DMS153 (cell line): ENCODE measurements at regions not wholly inside any gene's neighbourhood (a gene's known extent, or its start where the extent isn't known, plus 50 kb on each side); places are given as distances from the start of the nearest gene placed in this dataset.
"Not testable (repeated sequence)": the region's sequence is repeated elsewhere in the genome, so short reads cannot be mapped to it uniquely, and the experiment has no call there.

Source experiments
- DNase-seq: peaks from one replicate; lab custom pipeline; 2025; lab: John Stamatoyannopoulos, UW

GRCh38 chr7:101708223-101708622 lies 79.1 kb upstream of the MYL10 start:
- DNase-seq = no peak

- no peak for DNase-seq
Measured at GRCh38 chr7:101712652-101713051, 83.6 kb upstream of the MYL10 start.

DNA sequence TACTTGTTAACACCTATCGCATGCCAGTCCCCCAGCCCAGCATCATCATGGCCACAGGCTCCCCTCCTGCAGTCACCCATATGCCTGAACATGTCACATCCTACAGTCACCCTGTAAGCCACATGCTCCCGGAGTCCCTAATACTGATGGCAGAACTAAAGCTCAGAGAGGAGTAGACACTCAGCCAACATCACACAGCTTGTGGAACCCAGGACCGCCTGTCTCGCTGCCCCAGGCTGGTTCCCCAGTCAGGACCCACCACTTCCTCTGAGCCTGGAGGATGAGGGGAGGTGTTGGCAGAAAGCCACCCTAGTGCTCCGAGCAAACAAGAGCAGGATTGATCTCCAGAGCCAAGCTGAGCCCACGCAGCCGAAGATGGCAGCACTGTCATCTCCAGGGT lies 85.0 kb upstream of the MYL10 start:
- no peak for DNase-seq

DNA sequence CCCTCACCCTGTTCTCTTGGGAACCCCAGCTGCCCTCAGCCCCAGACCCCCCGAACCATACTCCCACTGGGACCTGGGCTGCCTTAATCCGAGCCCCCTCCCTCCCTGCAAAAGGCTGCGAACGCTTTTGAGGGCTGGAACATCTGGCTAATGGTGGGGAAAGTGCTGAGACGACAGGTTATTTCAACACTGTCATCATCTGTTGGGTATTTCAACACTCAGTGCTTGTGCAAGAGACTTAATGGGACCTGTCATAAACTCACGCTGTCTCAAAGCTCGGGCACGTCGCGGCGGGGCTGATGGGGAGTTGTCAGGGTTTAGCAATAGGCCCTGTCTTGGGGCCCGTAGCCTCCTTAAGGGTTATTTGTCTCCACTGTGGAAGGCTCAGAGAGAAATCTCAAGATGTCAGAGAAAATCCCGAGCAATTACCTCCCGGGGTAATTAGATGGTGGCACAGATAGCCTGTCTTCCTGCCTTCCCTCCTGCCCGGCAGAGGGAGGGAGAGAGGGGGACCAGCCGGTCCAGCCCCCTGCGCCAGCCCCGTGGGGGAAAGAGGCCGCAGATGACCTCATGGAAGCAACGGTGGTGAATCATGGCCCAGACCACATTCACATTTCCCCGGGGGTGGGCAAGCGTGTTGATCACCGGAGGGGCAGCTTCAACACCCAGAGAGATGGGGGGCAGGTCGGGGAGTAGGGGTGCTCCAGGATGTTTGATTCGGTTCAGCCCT lies 88.7 kb upstream of the MYL10 start:
- no peak for DNase-seq

DNA sequence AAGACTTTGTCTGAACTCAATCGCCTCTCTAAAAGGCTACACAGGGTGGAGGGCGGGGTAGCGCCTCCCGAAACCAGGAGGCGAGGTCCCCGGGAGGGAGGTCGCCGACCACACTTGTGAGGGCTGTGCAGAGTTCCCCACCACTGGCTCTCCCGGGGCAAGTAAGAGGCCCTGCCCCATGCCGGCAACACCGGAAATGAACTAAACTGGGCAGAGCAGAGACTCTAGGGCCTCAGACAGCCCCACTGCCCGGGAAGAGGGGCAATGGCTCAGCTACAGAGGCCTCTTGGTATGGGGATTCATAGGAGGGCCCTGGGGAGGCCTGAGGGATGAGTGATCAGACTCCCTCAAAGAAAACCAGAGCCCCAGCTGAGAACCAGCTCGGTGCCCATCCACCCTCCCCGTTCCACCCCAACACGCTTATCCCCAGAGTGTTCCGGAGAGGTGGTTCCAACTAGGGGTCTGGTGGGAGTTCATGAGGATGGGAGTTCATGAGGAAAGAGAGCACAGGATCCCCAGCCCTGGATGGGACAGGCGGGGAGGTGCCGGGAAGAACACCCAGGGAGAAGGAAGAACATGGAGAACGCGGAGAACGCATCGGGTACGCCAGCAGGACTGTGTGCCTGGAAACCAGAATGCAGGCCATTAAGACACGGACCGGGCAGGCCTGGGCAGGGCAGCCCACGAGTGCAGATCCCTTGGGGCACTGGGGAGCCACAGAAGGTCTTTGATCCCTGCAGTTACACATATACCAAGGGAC lies 89.4 kb upstream of the MYL10 start:
- DNase-seq = no peak

DNA sequence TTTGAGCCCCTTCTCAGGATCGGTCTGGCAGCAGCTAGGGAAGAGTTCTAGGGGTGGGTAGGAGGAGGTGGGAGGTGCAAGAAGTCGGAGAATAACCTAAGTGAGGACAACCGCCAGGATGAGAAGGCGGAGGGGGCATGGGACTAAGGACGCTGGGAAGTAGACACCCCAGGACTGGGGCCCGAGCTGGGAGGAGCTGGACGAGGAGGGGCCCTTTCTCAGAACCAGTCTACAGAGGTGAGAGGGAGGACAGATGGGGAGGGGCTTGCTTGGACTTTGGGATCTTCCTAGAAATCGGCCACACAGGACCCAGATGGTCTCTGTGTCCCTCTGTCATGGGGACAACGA lies 90.0 kb upstream of the MYL10 start:
- no peak for DNase-seq

DNA sequence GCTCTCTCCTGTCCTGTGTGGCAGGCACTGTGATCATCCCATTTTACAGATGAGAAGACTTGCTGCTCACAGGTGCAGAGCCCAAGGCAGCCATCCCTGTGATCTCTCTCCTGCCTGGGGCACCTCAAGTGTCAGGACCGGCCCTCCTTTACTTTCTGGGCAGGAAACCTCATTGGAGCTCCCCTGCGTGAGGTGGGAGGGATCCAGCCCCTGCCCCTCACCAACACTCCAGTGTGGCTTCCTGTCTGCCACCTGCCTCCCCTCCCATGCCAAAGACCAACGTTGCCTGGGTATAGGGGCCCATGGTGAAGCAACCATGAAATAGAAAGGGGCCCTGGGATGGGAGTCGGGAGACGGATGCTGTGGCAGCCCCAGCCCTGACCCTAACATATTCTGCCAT lies 91.2 kb upstream of the MYL10 start:
- DNase-seq = no peak

DNA sequence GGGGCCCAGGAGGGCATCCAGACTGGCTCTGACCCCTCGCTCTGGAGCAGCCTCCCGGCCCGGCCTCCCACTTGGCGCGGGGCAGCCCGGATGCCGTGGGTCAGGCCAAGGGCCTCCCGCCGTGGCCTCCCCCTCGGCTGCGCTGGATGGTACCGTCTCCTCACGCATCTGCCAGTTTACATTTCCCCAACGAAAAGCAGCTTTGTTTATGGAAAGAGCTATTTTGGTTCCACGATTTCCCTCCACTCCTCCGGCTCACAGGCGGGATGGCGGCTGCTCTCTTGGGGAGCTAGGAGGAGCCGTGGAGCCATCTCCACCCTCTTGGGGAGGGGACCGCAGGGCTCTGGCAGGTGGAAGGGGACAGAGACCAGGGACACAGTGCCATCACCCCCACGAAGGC lies 93.2 kb upstream of the MYL10 start:
- no peak for DNase-seq

- DNase-seq = no peak
Measured at GRCh38 chr7:101723835-101724234, 93.6 kb upstream of the CUX1 start.

DNA sequence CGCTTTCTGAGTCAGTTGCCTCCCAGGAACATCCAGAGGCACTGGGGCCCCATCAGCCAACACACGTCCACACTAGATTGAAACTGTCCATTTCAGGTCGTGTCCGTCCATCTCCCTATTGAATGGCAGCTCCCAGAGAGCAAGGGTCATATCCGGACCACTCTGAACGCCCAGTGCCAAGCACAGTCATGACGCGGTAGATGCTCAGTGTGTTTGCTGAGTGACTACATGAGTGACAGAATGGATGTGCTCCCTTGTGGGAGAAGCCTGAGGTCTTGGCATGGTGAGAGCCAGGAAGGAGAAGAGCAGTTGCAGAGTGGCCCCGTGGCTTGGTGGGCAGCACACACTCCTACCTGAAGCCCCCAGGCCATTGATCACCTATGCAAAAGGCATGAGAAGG lies 92.5 kb upstream of the CUX1 start:
- no peak for DNase-seq

GRCh38 chr7:101725921-101726320 lies 91.5 kb upstream of the CUX1 start:
- DNase-seq = no peak

DNA sequence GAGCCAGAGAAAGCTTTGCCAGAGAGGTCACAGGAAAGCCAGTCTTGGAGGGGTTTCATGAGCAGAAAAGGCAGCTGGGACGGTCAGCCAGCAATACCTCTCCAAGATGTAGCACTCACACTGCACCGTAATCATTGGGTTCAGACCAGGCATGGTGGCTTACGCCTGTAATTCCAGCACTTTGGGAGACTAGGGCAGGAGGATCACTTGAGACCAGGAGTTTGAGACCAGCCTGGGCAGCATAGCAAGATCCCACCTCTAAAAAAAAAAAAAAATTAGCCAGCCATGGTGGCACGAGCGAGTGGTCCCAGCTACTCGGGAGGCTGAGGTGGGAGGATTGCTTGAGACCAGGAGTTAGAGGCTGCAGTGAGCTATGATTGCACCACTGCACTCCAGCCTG lies 90.2 kb upstream of the CUX1 start:
- no peak for DNase-seq

GRCh38 chr7:101728128-101728527 lies 89.3 kb upstream of the CUX1 start:
- DNase-seq = no peak

GRCh38 chr7:101728873-101729240 lies 88.6 kb upstream of the CUX1 start:
- DNase-seq = not testable (repeated sequence)

DNA sequence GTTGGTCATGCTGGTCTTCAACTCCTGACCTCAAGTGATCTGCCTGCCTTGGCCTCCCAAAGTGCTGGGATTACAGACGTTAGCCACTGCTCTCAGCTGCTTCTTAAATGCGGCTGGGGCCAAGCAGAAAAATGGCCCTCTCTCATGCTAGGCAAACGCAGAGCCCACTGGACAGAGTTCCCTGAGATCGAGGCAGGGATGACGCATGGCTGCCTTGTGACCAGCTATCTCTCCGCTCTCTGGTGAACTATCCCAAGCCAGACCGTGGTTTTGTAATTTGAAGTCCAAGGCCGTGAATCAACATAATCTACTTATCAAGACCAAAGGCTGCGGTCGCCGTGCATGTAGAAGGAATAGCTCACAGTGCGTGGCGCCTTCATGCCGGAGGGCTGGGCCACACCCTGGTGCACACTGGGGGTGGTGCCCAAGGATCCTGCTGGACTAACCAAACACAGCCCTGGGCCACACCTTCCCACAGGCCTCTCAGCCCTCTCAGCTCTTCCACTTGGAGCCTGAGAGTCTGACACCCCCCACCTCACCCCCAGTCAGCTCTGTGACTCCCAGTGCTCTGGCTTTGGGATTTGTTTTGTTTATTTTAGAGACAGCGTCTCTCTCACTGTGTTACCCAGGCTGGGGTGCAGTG lies 88.1 kb upstream of the CUX1 start:
- peak; percentile 44 for DNase-seq

- DNase-seq = no peak
Measured at GRCh38 chr7:101731502-101732084, 85.8 kb upstream of the CUX1 start.

DNA sequence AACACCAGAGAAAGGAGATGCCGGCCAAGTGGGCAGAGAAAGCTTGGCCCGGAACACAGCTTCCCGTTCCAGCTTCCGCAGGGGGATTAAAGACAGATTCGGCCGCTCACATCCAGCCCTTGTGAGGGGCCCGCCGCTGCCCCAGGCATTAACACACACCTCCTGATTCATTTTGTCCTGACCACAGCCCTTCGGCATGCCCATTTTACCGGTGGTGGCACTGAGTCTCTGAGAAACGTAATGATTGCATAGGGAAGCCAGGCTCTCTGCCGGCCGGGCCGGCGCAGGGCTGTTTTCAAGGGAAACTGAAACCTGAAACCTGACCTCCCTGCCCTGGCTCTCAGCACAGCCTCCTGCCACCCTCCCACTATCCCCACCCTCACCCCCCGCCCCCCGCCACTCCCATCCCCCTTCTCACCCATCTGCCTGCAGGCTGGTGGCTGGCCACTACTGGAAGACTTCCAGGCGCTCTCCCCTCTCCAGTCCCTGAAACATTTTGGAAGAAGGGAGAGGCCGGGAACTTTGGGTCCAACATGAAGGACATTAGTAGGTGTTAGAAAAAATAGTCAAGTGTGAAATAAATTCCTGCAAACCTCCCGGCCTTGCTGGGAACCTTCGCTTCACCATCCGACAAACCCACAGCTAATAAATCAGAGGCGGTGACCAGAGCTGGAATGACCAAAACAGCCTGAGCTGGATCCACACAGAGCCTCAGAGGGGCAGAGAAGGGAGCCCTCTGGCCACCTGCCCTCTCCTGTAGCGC lies 83.5 kb upstream of the CUX1 start:
- DNase-seq = peak; percentile 36

GRCh38 chr7:101736084-101736483 lies 81.3 kb upstream of the CUX1 start:
- no peak for DNase-seq

DNA sequence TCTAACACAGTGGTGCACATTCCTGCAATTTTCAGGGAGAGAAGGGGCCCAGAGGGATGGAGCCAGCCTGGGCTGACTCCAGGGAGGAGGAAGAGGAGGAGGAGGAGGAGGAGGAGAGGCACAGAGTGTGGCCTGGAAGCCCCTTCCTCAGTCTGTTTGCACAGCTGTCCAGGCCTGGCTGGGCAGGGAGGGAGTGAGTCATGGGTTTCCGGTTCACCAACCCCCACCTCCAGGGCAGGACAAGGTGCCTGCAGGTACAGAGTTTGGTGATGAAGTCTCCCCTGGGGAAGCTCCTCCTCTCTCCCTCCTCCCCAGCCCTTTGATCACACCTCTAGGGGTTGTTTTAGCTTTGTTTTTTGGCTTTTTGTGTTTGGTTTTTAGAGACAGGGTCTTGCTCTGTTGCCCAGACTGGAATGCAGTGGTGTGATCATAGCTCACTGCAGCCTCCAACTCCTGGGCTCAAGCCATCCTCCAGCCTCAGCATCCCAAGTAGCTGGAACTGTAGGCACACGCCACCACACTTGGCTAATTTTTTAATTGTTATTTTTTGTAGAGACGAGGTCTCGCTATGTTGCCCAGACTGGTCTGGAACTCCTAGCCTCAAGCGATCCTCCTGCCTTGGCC lies 77.5 kb upstream of the CUX1 start:
- DNase-seq = peak; percentile 58

DNA sequence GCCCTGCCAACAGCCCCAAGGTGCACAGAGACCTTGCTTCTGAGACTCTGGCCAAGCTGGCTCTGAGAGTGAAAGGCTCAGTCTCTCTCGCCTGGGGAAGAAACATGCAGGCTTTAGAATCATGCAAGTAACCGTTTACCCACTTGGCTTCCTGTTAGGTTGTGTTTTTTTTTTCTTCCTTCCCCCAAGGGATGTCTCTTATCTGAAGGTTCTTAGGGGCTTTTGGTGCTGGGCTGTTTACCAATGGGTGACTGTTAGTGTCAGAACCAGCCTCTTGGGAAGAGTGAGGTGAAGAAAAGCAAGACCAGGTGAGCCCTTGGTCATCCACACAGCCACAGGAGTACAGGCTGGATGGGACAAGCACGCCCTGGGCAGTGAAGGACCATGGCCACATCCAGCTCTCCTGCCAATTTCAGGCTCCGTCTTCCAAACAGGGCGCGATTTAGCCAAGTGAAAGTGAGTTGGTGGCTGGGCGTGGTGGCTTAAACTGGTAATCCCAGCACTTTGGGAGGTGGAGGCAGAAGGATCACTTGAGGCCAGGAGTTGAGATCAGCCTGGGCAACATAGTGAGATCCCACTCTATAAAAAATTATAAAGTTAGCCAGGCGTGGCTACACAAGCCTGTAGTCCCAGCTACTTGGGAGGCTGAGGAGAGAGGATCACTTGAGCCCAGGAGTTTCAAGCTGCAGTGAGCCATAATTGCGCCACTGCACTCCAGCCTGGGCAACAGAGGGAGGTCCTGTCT lies 76.3 kb upstream of the CUX1 start:
- no peak for DNase-seq
